ENCODE measurements at regions not wholly inside any gene's neighbourhood (a gene's known extent, or its start where the extent isn't known, plus 50 kb on each side); places are given as distances from the start of the nearest gene placed in this dataset.

DNA sequence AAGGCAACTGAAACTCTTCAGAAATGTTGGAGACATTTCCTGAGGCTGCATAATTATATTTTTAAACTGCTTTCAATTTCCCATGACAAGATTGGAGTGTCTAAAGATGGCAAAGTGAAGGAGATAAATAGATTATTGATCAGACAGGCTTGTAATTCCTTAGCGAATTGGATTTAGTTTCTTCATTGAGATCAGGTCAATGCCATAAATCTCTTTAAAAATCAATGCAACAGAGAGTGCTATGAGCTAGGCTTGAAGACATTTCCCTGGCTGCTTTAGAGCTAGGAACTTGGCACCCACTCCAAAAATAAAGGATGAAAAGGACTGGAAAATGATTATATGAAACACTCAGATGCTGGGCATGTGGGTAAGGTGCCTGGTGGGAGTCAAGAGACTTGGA, 828.4 kb downstream of the TLR4 start:
- no peak for DNase-seq

DNA sequence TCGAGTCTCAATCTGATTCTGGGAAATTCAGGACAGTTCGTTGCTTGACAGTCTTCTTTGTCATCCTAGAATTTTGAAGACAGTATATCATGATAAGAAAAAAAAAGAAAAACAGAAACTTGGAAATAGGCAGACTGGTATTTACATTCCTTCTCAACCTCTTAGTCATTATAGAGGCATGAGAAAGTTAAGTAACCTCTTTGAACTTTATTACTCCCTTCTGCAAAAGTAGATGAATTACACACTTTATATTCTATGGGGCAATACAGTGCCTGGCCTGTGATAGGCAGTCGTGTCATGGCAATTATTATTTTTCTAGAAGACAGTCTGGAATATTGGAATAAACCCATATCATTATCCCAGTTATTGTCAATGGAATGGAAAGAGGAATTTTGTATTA, 828.9 kb downstream of the TLR4 start:
- DNase-seq: no peak

DNA sequence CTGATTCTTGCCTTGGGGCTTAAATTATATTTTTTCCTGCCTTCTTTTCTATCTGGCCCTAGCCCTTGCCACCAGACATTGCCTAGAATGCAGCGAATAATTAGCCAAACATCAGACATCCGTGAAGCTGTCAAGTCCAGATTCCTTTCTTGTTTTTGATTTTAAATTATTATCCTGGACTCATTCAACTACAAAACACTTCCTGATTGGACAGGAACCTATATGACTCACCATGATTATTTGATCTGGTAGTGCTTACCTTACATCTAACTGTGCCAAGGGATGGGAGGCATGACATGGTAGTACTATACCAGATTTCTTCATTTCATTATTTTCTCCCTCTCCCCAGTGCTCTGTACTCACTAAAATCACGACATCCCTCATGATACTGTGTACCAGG, 829.6 kb downstream of the TLR4 start:
- no peak for DNase-seq

DNA sequence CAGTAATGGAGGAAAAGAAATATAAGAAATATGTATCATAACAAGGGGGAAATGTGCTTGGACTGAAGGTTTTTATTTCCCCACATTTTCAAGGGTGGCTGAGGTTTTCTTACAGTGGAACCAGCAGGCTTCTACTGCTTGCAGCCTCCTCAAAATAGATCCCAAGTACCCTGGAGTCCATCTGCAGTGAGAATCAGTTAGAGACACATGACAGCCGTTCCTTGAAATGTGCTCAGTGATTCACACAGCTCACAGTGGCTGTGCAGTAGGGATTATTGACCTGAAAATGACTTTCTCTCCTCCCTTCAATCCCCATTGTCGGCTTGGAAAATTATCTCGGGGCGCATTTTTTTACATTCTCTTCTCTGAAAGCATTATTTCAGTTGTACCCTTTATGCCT, 832.0 kb downstream of the TLR4 start:
- no peak for DNase-seq

DNA sequence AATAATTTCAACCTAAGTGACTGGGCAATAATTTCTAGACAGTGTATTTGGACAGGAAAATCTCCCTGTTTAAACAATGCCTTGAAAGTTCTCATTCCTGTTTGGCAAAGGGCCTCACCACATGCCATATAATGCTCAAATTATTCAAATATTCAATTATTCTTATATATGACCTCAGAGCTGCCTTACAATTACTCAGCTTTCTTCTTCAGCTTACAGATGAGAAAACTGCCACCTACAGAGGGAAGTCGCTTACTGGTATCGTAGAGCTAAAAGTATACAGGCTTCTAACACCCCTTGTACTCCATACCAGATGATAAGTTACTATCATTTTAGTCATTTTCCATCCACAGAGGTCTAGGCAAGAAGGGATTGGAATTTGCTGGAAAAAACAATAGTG, 830.3 kb downstream of the BRINP1 start:
- no peak for DNase-seq

DNA sequence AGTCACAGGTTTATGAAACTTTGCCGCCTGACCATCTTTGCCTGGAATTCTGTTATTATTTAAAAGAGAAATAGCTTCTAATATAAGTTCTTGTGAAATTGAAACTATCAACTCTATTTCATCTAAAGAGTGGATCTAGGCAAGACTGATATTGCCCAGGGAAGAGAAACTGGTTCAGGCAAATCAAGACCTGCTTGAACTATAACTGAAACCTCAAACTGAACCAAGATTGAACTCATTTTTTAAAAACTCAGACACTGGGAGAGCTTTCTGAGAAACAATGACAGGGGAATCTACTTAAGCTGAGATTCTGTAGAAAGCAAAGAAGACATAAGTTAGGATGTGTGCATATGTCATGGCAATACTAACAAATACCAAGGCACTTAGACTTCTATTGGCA, 815.8 kb downstream of the BRINP1 start:
- DNase-seq: no peak

DNA sequence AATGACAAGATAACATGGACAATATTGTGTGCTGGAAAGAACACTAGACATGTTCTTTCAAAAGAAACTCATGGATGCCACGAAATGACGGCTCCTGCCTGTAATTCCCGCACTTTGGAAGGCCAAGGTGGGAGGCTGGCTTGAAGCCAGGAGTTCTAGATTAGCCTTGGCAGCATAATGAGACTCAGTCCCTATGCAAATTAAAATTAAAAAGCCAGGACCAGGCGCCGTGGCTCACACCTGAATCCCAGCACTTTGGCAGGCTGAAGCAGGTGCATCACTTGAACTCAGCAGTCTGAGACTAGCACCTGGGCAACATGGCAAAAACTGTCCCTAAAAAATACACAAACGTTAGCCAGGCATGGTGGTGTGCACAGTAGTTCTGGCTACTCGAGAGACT, 814.2 kb downstream of the BRINP1 start:
- DNase-seq: no peak

DNA sequence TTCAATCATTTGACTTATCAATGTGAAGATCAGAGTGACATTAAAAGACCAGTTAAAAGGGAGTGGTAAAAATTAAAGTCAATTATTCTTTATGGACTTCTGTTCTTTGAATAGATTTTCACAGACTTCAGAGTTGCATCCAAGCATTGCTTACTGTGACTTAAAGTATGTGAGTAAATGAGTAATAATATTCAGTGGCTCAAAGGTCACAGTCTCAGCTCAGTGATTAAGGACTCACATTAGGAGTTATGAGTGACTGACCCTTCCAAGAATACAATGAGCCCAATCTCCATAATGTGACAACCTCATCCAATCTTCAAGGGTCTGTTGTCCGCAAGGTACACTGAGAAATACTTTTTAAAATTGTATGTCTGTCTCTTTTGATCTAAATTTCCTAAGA, 811.2 kb downstream of the BRINP1 start:
- DNase-seq: no peak

DNA sequence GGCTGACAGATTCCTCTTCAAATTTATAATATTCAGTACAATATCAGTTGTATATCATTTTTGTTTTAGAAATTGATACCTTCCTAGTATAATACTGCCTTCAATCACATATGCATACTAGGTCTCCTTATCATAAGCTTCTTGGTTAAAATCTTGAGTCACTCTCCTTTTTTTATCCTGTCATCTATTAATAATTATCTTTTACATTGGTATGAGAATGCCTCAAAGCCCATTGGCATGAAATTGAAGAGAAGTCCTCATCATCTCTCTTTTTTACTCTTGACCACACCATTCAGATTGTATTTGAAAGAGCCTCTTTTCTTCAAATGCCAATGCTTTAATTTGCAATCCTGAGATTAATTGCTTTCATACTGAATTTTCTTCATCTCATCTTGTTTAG, 810.3 kb downstream of the BRINP1 start:
- no peak for DNase-seq

DNA sequence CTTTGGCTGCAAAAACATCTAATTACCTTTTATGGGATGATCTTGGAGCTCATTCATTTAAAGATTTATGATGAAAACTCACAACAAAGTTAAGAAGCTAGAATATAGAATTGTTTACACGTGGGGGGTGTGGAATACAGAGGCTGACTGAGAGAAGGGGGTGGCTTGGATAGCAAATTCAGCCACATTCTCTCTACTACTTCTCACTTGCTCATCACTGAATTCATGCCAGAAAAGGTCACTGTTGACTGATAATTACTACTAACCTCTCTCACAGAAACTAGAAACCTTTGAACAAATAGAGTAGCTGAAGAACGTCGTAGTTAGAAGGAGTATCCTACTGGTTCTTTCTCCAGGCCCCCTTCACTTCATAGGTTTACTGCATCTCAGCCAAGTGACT, 808.2 kb downstream of the BRINP1 start:
- no peak for DNase-seq

DNA sequence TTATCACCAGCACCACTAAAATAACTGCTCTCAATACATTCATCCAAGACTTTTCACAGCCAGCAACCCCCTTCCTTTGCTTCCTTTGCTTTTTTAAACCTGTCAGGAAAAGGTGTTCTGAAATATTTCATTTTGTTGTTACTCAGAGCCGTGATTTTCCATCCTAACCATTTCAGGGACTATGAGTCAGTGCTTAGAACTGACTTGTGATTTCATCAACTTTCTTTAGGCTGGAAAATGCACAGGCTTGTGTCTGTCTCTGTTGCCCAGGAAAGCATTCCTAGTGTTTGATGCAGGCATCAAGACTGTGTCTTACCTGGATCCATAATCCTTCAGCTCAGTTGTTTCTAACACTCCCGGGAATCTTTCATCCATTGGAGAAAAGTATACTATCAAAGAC, 805.6 kb downstream of the BRINP1 start:
- no peak for DNase-seq

DNA sequence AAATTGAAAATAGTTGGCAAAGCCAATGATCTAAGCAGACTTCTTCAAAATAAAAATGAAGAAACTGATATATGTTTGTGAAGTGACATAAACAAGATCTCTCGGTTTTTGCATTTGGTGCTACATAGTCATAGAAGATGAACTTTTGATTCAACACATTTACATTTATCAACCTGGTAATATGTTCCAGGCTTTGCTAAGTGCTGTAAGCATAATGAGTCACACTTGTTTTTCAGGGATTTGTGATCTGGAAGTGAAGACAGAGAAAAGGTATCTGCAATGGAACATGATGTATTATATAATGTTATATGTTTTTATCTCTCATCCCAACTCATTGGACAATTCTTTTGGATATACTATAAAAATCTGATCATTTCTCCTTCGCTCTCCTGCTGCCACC, 801.4 kb downstream of the BRINP1 start:
- DNase-seq: no peak

DNA sequence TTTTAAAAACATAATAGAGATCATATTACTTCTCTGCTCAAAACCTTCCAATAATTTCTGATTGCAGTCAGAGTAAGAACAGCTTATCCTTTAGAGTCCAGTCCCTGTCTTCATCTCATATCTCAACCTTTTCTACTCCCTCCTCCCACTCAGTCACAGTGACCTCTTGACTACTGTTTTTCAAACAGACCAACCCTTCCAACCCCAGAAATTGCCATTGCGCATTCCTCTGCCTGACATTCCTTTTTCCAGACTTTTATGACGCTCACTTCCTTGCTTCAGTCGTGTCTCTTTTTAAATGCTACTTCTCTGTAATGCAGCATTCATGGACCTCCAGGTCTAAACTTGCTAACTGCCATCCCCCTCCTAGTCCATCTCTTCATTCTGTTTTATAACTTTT, 800.5 kb downstream of the BRINP1 start:
- DNase-seq: no peak

DNA sequence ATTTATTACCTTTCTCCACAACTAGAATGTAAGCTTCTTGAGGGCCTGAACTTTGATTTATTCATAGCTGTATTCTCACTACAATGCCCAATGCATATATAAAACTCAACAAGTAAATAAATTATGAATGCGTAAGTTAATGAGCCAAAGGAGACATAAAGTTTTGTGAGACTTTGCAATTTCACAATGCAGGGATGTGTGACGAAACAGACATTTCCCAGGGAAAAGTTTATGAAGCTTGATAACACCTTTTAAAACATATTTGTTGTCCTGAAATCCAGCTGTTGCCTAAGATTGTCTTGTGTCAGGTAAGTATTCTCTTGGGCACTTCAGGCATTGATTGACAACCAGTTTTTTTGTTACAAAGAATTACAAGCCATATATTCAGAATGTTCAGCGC, 800.1 kb downstream of the BRINP1 start:
- no peak for DNase-seq

DNA sequence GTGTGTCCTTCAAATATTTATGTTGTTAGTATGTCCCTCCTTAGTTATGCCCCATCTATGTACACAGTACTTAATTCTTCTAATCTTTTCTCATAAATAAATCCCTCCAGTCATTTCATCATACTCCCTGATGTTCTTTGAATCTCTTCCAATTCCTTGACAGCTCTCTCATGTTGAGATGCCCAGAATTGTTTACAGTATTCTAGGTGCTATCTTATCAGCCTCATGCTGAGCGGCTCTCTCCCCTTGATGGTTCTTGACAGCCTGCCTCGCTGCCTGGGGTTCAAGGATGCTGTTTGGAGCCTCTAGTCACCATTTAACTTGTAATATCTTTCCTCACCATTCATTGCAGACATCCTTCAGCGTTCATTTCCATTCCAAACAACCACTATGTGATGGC, 799.2 kb downstream of the BRINP1 start:
- no peak for DNase-seq

DNA sequence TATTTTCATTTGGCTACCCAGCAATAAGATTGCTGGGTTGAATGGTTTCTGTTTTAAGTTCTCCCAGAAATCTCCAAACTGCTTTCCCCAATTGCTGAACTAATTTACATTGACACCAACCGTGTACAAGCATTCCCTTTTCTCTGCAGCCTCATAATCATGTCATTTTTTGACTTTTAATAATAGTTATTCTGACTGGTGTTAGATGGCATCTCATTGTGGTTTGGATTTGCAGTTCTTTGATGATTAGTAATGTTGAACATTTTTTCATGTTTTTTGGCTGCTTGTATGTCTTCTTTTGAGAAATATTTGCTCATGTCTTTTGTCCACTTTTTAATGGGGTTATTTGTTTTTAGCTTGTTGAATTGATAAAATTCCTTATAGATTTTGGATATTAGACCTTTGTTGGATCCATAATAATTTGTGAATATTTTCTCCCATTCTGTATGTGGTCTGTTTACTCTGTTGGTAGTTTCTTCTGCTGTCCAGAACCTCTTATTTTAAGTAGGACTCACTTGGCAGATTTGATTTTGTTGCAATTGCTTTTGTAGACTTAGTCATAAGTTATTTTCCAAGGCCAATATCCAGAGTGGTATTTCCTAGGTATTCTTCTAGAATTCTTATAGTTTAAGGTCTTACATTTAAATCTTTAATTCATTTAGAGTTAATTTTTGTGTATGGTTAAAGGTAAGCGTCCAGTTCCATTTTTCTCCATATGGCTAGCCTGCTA, 793.7 kb downstream of the BRINP1 start:
- no peak for DNase-seq

DNA sequence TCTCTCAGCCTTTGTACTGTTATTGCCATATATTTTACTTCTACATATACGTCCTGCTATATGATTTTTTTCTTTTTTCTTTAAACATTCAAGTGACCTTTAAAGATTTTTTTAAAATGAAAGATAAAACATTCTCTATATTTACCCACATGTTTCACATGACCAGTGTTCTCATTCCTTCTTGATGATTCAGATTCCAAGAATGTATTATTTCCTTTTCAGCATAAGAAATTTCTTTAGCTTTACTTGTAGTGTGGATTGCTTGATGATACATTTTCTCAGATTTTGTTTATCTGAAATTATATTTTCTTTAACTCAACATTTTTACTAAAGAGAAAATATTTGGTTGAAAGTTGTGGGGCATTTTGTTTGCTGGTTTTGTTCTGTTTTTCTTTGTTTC, 792.1 kb downstream of the BRINP1 start:
- no peak for DNase-seq

DNA sequence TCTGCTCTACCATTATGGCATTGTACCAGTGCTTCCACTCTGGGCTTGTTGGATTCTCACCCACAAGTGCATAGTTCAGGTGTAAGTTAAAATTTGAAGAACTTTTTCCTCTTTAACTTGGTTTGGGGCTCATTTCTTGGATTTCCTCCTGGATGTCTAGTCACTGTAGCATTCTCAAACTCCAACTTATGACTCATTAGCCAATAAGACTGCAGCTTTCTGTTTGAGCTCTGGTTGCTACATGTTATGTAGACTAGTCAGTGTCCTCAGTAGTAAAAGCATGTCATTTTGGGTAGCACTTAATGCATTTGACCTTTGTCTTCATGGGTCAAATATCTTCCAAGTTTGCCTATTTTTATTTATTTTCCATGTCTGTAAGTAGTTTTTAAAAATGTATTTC, 790.8 kb downstream of the BRINP1 start:
- no peak for DNase-seq

DNA sequence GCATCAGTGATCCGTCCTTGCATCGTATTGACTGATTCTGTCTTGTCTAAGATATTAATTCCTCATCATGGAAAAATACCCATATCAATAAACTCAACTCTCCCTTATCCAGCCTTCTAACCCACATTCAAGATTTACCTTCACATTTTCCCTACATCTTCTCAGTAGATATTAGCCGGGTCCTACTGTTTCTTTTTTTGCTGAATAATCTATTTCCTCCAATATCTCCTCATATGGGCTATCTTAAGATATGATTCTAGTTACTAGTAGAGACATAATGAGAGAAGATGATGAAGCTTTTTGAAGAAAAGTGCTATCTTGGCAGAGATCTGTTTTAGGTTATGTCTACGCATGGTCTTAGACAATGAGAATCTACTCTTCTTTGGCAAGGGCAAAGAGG, 785.8 kb downstream of the BRINP1 start:
- no peak for DNase-seq

DNA sequence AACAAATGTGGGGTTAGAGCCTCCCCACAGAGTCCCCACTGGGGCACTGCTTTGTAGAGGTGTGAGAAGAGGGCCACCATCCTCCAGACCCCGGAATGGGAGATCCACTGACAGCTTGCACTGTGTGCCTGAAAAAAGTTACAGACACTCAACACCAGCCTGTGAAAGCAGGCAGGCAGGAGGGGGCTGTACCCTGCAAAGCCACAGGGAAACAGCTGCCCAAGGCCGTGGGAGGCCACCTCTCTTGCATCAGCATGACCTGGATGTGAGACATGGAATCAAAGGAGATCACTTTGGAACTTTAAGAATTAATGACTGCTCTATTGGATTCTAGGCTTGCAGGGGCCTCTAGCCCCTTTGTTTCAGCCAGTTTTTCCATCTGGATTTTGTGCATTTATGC, 782.3 kb downstream of the BRINP1 start:
- no peak for DNase-seq

DNA sequence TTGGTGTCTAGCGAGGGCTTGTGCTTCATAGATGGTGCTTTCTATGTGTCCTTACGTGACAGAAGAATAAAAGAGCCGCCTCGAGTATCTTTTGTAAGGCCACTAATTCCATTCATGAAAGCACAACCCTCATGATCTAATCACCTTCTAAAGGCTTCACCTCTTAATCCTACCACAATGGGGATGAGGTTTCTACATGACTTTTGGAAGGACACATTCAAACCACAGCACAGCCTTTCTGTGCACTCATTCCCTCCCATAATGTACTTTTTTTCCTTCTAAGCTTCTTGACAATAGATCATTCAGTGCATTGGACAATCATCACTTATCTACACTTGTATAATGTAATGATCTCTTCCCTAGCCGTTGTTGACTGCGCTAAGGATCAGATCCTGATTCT, 774.8 kb downstream of the BRINP1 start:
- DNase-seq: no peak

DNA sequence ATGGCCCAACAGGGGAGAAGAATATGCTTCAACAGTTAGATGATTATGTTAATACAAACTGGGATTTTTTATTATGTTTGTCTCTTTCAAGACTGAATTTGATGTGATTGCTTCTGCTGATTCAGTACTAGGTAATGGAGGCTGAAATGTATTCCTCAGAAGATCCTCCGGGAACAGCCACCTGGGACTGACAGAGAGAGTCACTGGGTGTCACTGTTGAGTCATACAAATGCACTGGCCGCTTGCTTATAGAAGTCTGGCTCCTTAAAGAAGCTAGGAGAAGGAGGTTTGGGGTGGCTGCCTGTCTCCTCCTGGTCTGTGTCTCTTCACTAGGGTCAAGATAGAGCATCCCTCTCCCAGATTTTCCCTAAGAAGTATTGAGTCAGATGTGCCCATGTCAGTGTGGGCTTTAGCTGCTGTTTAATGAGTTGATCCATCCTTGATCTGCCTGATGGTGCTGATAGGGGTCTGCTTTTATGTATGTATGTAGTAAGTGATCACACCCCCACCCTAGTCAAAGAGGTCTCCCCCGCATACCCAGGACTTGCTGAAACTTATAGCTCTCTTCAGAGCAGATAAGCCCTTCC, 773.4 kb downstream of the BRINP1 start:
- no peak for DNase-seq

DNA sequence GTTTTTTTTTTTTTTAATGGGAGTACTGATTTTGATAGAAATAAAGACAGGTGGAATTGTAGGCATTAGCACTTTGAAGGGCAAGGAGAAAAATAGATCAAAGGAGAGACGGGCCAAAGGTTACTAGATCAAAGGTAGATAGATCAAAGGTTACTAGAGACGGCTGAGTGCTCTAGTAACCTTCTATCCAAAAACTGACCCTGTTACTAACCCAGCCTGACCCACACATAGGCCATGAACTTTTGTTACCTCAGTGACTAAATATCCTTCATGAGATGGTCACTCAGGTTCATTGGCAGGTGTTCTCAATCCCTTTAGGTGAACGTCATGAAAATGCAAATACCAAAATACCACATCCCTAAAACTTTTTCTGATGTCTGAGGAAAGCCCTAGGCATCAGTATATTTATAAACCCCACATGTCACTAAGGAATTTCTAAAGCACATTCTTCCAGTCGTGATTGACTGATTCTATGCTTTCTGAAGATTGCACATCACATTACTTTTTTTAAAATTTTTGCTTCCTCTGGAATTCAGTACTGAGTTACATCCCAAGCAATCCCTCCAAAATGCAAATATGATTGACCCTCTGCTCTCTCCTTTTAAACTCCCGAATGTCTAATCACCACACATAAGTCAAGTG, 772.7 kb downstream of the BRINP1 start:
- no peak for DNase-seq

DNA sequence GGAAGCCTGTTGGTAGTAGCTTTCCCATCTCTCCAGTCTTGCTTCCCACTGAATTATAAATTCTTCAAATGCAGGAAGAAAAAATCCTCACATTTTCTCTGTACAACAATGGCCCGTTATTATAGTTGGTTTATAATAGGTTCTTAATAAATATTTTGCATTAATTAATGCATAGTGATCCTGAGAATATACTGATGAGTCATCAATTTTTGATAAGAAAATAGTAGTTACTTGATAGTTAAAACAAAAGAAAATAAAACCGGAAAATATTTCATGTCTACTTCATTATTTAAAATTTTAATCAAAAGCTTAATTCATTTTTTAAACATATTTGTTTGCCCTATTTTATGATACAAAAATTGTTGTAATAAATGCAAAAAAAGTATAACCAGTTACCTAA, 762.6 kb downstream of the BRINP1 start:
- no peak for DNase-seq

Data from AML-193 (cell line).